IMR-90 (cell line): ENCODE measurements at regions not wholly inside any gene's neighbourhood (a gene's known extent, or its start where the extent isn't known, plus 50 kb on each side); places are given as distances from the start of the nearest gene placed in this dataset.

Experiments
- BHLHE40 ChIP-seq: fragments of 150-350 bp; IDR thresholded peaks from 2 replicates; pipeline ENCODE4 v1.6.1; 2016; ENCODE audit warnings: mild to moderate bottlenecking, low read depth, low read length
- CEBPB ChIP-seq: IDR thresholded peaks from 2 replicates; pipeline ENCODE4 v1.6.1; 2012; ENCODE audit warnings: low read depth, low read length, improper control_type of control experiment
- FOS ChIP-seq: fragments of 150-350 bp; IDR thresholded peaks from 2 replicates; pipeline ENCODE4 v1.6.1; 2016; ENCODE audit warnings: low read depth, low read length
- MXI1 ChIP-seq: IDR thresholded peaks from 2 replicates; pipeline ENCODE4 v1.6.1; 2012; ENCODE audit warnings: low read depth, mild to moderate bottlenecking, low read length, moderate library complexity, borderline replicate concordance
- NFE2L2 ChIP-seq: fragments of 150-350 bp; IDR thresholded peaks from 2 replicates; pipeline ENCODE4 v1.6.1; 2016; ENCODE audit warnings: low read depth, mild to moderate bottlenecking, low read length
- POLR2A ChIP-seq: IDR thresholded peaks from 2 replicates; pipeline ENCODE4 v1.6.1; 2012; ENCODE audit warnings: mild to moderate bottlenecking, low read depth, low read length
- RAD21 ChIP-seq: IDR thresholded peaks from 2 replicates; pipeline ENCODE4 v1.6.1; 2012; ENCODE audit warnings: low read length, improper control_type of control experiment
- RCOR1 ChIP-seq: IDR thresholded peaks from 2 replicates; pipeline ENCODE4 v1.6.1; 2012; ENCODE audit warnings: mild to moderate bottlenecking, low read length, improper control_type of control experiment; ENCODE audit not compliant: insufficient replicate concordance
- RFX5 ChIP-seq: IDR thresholded peaks from 2 replicates; pipeline ENCODE4 v1.8.0; 2012; ENCODE audit warnings: low read depth, mild to moderate bottlenecking, low read length, moderate library complexity
- SMC3 ChIP-seq: fragments of 150-350 bp; IDR thresholded peaks from 2 replicates; pipeline ENCODE4 v1.6.1; 2016; ENCODE audit warnings: low read depth, mild to moderate bottlenecking, antibody characterized with exemption, low read length, moderate library complexity
- TF ChIP-seq, protein P1 (sequence below): conservative IDR thresholded peaks from 2 replicates; pipeline ENCODE4 v1.5.1; 2012; ENCODE audit warnings: mild to moderate bottlenecking, low read depth, low read length, improper control_type of control experiment
- TF ChIP-seq, protein P2 (sequence below): fragments of 150-350 bp; IDR thresholded peaks from 2 replicates; pipeline ENCODE4 v1.6.1; 2017; ENCODE audit warnings: mild to moderate bottlenecking, antibody characterized with exemption, low read length, low read depth
- TF ChIP-seq, protein P3 (sequence below): fragments of 150-350 bp; IDR thresholded peaks from 2 replicates; pipeline ENCODE4 v1.6.1; 2016; ENCODE audit warnings: low read depth, mild to moderate bottlenecking, low read length, moderate library complexity, borderline replicate concordance

DNA sequence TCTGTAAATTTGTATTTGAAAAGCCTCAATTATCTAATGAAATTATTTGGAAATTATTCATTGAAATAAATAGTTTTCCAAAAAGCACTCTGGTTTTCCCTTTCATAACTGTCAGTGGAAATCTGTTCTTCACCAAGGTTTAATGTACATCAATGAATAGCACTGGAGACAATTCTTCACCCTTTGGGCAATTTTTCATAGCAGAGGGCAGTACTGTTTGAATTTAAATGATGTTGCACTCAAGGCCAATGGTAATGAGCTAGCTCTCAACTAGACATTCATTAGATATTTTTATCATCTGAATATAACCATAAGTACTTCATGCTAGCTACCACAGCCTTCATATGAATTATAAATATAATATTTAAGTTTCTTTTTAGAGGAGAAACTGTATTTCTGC, 658.2 kb upstream of the CCDC54 start:
- TF ChIP-seq NFE2L2 (no peak), RCOR1 (no peak), SMC3 (no peak), RAD21 (no peak), POLR2A (no peak), RFX5 (no peak), CEBPB (no peak), MXI1 (no peak), FOS (no peak), BHLHE40 (no peak)
- TF ChIP-seq, protein P1, sequence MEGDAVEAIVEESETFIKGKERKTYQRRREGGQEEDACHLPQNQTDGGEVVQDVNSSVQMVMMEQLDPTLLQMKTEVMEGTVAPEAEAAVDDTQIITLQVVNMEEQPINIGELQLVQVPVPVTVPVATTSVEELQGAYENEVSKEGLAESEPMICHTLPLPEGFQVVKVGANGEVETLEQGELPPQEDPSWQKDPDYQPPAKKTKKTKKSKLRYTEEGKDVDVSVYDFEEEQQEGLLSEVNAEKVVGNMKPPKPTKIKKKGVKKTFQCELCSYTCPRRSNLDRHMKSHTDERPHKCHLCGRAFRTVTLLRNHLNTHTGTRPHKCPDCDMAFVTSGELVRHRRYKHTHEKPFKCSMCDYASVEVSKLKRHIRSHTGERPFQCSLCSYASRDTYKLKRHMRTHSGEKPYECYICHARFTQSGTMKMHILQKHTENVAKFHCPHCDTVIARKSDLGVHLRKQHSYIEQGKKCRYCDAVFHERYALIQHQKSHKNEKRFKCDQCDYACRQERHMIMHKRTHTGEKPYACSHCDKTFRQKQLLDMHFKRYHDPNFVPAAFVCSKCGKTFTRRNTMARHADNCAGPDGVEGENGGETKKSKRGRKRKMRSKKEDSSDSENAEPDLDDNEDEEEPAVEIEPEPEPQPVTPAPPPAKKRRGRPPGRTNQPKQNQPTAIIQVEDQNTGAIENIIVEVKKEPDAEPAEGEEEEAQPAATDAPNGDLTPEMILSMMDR = no peak
- TF ChIP-seq, protein P2, sequence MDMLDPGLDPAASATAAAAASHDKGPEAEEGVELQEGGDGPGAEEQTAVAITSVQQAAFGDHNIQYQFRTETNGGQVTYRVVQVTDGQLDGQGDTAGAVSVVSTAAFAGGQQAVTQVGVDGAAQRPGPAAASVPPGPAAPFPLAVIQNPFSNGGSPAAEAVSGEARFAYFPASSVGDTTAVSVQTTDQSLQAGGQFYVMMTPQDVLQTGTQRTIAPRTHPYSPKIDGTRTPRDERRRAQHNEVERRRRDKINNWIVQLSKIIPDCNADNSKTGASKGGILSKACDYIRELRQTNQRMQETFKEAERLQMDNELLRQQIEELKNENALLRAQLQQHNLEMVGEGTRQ = no peak
- TF ChIP-seq, protein P3, sequence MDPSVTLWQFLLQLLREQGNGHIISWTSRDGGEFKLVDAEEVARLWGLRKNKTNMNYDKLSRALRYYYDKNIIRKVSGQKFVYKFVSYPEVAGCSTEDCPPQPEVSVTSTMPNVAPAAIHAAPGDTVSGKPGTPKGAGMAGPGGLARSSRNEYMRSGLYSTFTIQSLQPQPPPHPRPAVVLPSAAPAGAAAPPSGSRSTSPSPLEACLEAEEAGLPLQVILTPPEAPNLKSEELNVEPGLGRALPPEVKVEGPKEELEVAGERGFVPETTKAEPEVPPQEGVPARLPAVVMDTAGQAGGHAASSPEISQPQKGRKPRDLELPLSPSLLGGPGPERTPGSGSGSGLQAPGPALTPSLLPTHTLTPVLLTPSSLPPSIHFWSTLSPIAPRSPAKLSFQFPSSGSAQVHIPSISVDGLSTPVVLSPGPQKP = no peak
